ENCODE measurements at regions not wholly inside any gene's neighbourhood (a gene's known extent, or its start where the extent isn't known, plus 50 kb on each side); places are given as distances from the start of the nearest gene placed in this dataset.
"Not testable (repeated sequence)": the region's sequence is repeated elsewhere in the genome, so short reads cannot be mapped to it uniquely, and the experiment has no call there.

DNA sequence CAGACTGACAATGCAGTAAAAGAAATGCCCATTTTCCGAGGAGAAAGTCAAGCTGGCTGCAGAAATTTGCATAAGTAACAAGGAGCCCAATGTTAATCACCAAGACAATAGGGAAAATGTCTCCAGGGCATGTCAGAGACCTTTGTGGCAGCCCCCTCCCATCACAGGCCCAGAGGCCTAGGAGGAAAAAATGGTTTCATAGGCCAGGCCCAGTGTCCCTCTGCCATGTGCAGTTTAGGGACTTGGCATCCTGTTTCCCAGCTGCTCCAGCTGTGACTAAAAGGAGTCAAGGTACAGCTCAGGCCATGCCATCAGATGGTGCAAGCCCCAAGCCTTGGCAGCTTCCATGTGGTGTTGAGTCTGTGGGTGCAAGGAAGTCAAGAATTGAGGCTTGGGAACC lies 68.6 kb upstream of the F9 start:
- TF ChIP-seq, protein P1, sequence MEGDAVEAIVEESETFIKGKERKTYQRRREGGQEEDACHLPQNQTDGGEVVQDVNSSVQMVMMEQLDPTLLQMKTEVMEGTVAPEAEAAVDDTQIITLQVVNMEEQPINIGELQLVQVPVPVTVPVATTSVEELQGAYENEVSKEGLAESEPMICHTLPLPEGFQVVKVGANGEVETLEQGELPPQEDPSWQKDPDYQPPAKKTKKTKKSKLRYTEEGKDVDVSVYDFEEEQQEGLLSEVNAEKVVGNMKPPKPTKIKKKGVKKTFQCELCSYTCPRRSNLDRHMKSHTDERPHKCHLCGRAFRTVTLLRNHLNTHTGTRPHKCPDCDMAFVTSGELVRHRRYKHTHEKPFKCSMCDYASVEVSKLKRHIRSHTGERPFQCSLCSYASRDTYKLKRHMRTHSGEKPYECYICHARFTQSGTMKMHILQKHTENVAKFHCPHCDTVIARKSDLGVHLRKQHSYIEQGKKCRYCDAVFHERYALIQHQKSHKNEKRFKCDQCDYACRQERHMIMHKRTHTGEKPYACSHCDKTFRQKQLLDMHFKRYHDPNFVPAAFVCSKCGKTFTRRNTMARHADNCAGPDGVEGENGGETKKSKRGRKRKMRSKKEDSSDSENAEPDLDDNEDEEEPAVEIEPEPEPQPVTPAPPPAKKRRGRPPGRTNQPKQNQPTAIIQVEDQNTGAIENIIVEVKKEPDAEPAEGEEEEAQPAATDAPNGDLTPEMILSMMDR (IDR thresholded peaks at IDR 0.05 in 4 of 5, conservative IDR thresholded peaks at IDR 0.05 in 1 of 5), result not testable (repeated sequence)
- TF ChIP-seq POLR2A (IDR thresholded peaks at IDR 0.05), result not testable (repeated sequence)
